ENCODE measurements at regions not wholly inside any gene's neighbourhood (a gene's known extent, or its start where the extent isn't known, plus 50 kb on each side); places are given as distances from the start of the nearest gene placed in this dataset.

DNA sequence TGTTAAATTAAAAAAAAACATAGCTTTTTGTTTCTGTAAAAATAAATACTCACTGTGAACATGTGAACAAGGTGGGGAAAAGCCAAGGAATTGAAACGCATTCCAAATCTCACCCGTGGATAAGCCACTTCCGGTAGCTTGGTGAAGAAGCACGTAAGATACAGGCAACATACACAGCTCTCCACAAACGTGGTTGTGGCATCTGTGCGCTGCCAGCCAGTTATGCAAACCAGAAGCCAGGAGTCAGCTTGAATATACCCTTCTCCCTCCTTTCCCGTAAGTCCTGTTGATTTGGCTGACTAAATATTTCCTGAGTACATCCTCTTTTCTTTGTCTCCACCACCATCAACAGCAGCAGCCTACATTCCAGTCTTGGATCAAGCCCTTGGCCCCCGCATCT, 486.2 kb downstream of the VRK1 start:
- FAIRE-seq (no peak), DNase-seq (ENCODE audit: insufficient read length, low spot score) (no peak)
- no peak for TF ChIP-seq CTCF (IDR thresholded peaks at IDR 0.05; ENCODE audit: insufficient read depth, missing control alignments)

GRCh38 chr14:97283841-97284240, 486.7 kb downstream of the VRK1 start:
- no peak for FAIRE-seq
- TF ChIP-seq CTCF (IDR thresholded peaks at IDR 0.05; ENCODE audit: insufficient read depth, missing control alignments) = no peak
- DNase-seq (ENCODE audit: insufficient read length, low spot score) = no peak

GRCh38 chr14:97287956-97288355, 490.8 kb downstream of the VRK1 start:
- DNase-seq (ENCODE audit: insufficient read length, low spot score) = no peak
- TF ChIP-seq CTCF (IDR thresholded peaks at IDR 0.05; ENCODE audit: insufficient read depth, missing control alignments) = no peak
- no peak for FAIRE-seq

DNA sequence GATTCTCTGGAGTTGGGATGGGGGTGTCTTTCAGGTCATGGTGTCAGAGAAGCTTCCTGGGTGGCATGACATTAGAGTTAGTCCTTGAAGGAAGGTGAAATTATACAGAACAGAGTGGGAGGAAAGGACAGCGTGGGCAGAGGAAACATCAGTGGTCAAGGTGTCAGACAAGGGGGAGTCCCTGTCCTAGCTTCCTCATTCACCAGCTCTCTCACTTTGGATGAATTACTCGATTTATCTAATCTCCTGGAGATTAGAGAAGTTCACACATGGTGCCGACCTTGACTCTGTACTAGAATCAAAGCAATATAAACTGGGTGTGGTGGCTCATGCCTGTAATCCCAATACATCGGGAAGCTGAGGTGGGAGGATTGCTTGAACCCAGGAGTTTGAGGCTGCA, 492.9 kb downstream of the VRK1 start:
- no peak for FAIRE-seq
- TF ChIP-seq CTCF (IDR thresholded peaks at IDR 0.05; ENCODE audit: insufficient read depth, missing control alignments) = no peak

GRCh38 chr14:97290977-97291376, 493.8 kb downstream of the VRK1 start:
- no peak for TF ChIP-seq CTCF (IDR thresholded peaks at IDR 0.05; ENCODE audit: insufficient read depth, missing control alignments)

More for the DNA sequence above, 492.9 kb downstream of the VRK1 start:
- no peak for DNase-seq (ENCODE audit: insufficient read length, low spot score)

DNA sequence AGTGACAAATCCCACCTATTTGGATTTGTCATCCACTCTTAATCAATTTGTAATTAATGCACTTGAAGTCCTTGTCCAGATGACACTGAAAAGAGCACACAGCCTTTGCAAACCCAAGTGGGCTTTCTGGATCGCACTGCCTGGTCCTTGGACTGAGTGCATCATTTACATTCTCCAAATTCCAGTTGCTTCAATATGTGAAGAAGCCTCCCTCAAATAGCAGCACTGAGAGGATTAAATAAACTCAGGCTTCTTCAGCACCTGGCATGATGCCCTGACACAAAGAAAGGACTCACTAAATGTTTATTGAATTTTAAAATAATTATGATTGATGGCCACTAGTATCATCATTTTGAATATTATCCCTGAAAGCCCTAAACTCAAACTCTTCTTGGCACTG, 496.5 kb downstream of the VRK1 start:
- DNase-seq (ENCODE audit: insufficient read length, low spot score) (no peak), FAIRE-seq (no peak)
- no peak for TF ChIP-seq CTCF (IDR thresholded peaks at IDR 0.05; ENCODE audit: insufficient read depth, missing control alignments)

More at GRCh38 chr14:97290977-97291376, 493.8 kb downstream of the VRK1 start:
- no peak for DNase-seq (ENCODE audit: insufficient read length, low spot score)
- FAIRE-seq = no peak

DNA sequence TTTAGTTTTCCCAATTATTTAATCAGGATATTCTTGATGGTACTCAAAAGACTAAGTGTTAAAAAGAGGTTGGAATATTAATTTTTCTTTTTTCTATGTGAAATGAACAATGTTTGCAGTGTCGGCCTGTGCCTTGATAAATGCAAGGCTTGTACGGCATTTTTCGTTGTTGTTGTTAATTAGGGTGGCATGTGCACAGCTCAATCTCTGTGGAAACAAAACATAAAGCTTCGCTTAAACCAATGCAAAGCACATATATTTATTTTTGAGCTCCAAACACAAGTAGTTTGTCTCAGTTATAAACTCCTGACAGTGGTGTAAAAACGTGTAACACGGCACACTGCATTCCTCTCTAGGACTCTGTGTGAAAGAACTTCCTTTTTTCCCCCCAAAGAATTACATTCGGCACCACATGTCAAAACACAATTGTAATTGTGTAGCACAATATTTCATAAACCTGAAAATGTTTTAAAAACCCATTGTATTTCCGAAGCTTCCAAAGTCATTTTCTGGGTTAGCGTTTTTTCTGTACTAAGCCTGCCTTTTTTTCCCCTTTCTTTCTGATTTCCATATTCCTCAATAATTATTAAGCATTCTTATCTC, 498.0 kb downstream of the VRK1 start:
- DNase-seq (ENCODE audit: insufficient read length, low spot score) (no peak), FAIRE-seq (no peak)
- TF ChIP-seq CTCF (IDR thresholded peaks at IDR 0.05; ENCODE audit: insufficient read depth, missing control alignments) = no peak
